A549 (cell line): ENCODE measurements at regions not wholly inside any gene's neighbourhood (a gene's known extent, or its start where the extent isn't known, plus 50 kb on each side); places are given as distances from the start of the nearest gene placed in this dataset.

Experiments used
- ATAC-seq, 2 experiments: fragments of 200-7000 bp in 1 of 2; fragments of >200 bp in 1 of 2; cut with Nextera tagmentation in 1 of 2; cut with Tn5 transposase in 1 of 2; 3 replicates each; pipeline versions ENCODE4 v1.8.0 to v1.9.1; 2018 to 2020; ENCODE audit warnings: mild to moderate bottlenecking in 1 of 2, moderate library complexity in 1 of 2
- CTCF ChIA-PET: fragments of 300-600 bp; sonication (Branson Sonifier 250); formaldehyde crosslinking; extraction: SDS; loops from one replicate; lab custom pipeline; 2021; ENCODE audit warnings: antibody characterized with exemption, inconsistent platforms; lab: Yijun Ruan, JAX
- POLR2A ChIA-PET: fragments of 350-600 bp; formaldehyde crosslinking; extraction: SDS; loops from one replicate; lab custom pipeline; 2021; ENCODE audit warnings: antibody characterized with exemption, inconsistent platforms; lab: Yijun Ruan, JAX
- DNase-seq, 2 experiments: peaks; one replicate each; pipeline versions ENCODE4 v3.0.0 to v3.0.0-alpha.2; 2011 to 2016; ENCODE audit warnings: low read depth in 1 of 2, low spot score in 1 of 2
- FAIRE-seq: peaks from 2 replicates; lab custom pipeline; 2011; peaks lifted over from hg19 to GRCh38; lab: Jason Lieb, UNC
- H3K27ac ChIP-seq, 2 experiments: fragments of >200 bp; sonication (Bioruptor Twin); formaldehyde crosslinking; 3 replicates each; pipeline ENCODE4 v1.5.1; 2016 to 2017
- H3K4me1 ChIP-seq: fragments of >200 bp; sonication (Bioruptor Twin); formaldehyde crosslinking; 3 replicates; pipeline ENCODE4 v1.6.1; 2016
- H3K4me2 ChIP-seq: fragments of >200 bp; sonication (Bioruptor Twin); formaldehyde crosslinking; 3 replicates; pipeline ENCODE4 v1.6.1; 2016
- H3K4me3 ChIP-seq: fragments of >200 bp; sonication (Bioruptor Twin); formaldehyde crosslinking; 3 replicates; pipeline ENCODE4 v1.5.1; 2016
- H3K9me3 ChIP-seq: fragments of >200 bp; sonication (Bioruptor Twin); formaldehyde crosslinking; 3 replicates; pipeline ENCODE4 v1.6.1; 2016
- CBX2 ChIP-seq: fragments of 200-600 bp; sonication (generic); IDR thresholded peaks from 2 replicates; pipeline ENCODE4 v1.6.1; 2016; ENCODE audit warnings: low read depth, mild to moderate bottlenecking, borderline replicate concordance
- CEBPB ChIP-seq, 2 experiments: fragments of >200 bp in 1 of 2; sonication (Bioruptor Twin) in 1 of 2; formaldehyde crosslinking in 1 of 2; IDR thresholded peaks; 2 replicates each; pipeline ENCODE4 v1.6.1; 2012 to 2016
- CHD2 ChIP-seq: fragments of 150-350 bp; IDR thresholded peaks from 2 replicates; pipeline ENCODE4 v1.6.1; 2014; ENCODE audit warnings: low read length; ENCODE audit not compliant: partially characterized antibody
- EHF ChIP-seq: fragments of 250-450 bp; sonication (Bioruptor Pico); IDR thresholded peaks from 2 replicates; pipeline ENCODE4 v1.5.0; 2020; ENCODE audit warnings: mild to moderate bottlenecking
- ELK1 ChIP-seq: fragments of 150-350 bp; IDR thresholded peaks from 2 replicates; pipeline ENCODE4 v1.6.1; 2014; ENCODE audit warnings: low read depth, mild to moderate bottlenecking, low read length
- FOSB ChIP-seq: fragments of 250-450 bp; sonication (Bioruptor Pico); IDR thresholded peaks from 2 replicates; pipeline ENCODE4 v1.5.0; 2020; ENCODE audit warnings: mild to moderate bottlenecking, moderate library complexity
- FOXS1 ChIP-seq: fragments of 250-450 bp; sonication (Bioruptor Pico); IDR thresholded peaks from 2 replicates; pipeline ENCODE4 v1.5.0; 2020; ENCODE audit warnings: mild to moderate bottlenecking, moderate library complexity
- GATA3 ChIP-seq: IDR thresholded peaks from 2 replicates; pipeline ENCODE4 v1.6.1; 2012; ENCODE audit warnings: borderline replicate concordance
- HEYL ChIP-seq: fragments of 250-450 bp; sonication (Bioruptor Pico); IDR thresholded peaks from 2 replicates; pipeline ENCODE4 v1.8.0; 2021; ENCODE audit warnings: mild to moderate bottlenecking, moderate library complexity
- HMGXB4 ChIP-seq: fragments of 250-450 bp; sonication (Bioruptor Pico); IDR thresholded peaks from 2 replicates; pipeline ENCODE4 v1.5.0; 2021; ENCODE audit warnings: mild to moderate bottlenecking, moderate library complexity, borderline replicate concordance
- HOXA7 ChIP-seq: fragments of 250-450 bp; sonication (Bioruptor Pico); IDR thresholded peaks from 2 replicates; pipeline ENCODE4 v1.5.0; 2020; ENCODE audit warnings: mild to moderate bottlenecking, moderate library complexity
- HOXB5 ChIP-seq: fragments of 250-450 bp; sonication (Bioruptor Pico); IDR thresholded peaks from 2 replicates; pipeline ENCODE4 v1.5.0; 2020; ENCODE audit warnings: mild to moderate bottlenecking, moderate library complexity
- JUN ChIP-seq, 2 experiments: fragments of >200 bp; sonication (Bioruptor Twin); formaldehyde crosslinking; IDR thresholded peaks; 2 replicates in 1 of 2; 3 replicates in 1 of 2; pipeline ENCODE4 v1.6.1; 2016 to 2017
- JUNB ChIP-seq: fragments of >200 bp; sonication (Bioruptor Twin); formaldehyde crosslinking; IDR thresholded peaks from 2 replicates; pipeline ENCODE4 v1.6.1; 2016
- KDM1A ChIP-seq: fragments of 200-600 bp; sonication (generic); IDR thresholded peaks from 2 replicates; pipeline ENCODE4 v1.6.1; 2016; ENCODE audit warnings: low read depth, mild to moderate bottlenecking
- MAFK ChIP-seq: fragments of 450-650 bp; IDR thresholded peaks from 2 replicates; pipeline ENCODE4 v1.6.1; 2014; ENCODE audit not compliant: partially characterized antibody
- MAX ChIP-seq: IDR thresholded peaks from 2 replicates; pipeline ENCODE4 v1.6.1; 2012
- PHF8 ChIP-seq: fragments of 200-600 bp; sonication (generic); IDR thresholded peaks from 2 replicates; pipeline ENCODE4 v1.6.1; 2016; ENCODE audit warnings: low read depth, mild to moderate bottlenecking, antibody characterized with exemption, moderate library complexity, borderline replicate concordance
- POLR2A ChIP-seq: IDR thresholded peaks from 2 replicates; pipeline ENCODE4 v1.6.1; 2012; ENCODE audit warnings: mild to moderate bottlenecking, low read length
- RARB ChIP-seq: fragments of 250-450 bp; sonication (Bioruptor Pico); IDR thresholded peaks from 2 replicates; pipeline ENCODE4 v1.8.0; 2021; ENCODE audit warnings: mild to moderate bottlenecking, moderate library complexity
- RFX5 ChIP-seq: fragments of 450-650 bp; IDR thresholded peaks from 2 replicates; pipeline ENCODE4 v1.7.1; 2014; ENCODE audit warnings: antibody characterized with exemption, mild to moderate bottlenecking, moderate library complexity
- RNF2 ChIP-seq: fragments of 200-600 bp; sonication (generic); IDR thresholded peaks from 2 replicates; pipeline ENCODE4 v1.6.1; 2016; ENCODE audit warnings: low read depth, mild to moderate bottlenecking, antibody characterized with exemption, moderate library complexity, borderline replicate concordance
- USF2 ChIP-seq: fragments of 450-650 bp; IDR thresholded peaks from 2 replicates; pipeline ENCODE4 v1.6.1; 2014; ENCODE audit warnings: antibody characterized with exemption
- ZC3H11A ChIP-seq: fragments of 450-650 bp; IDR thresholded peaks from 2 replicates; pipeline ENCODE4 v1.6.1; 2014; ENCODE audit warnings: antibody characterized with exemption, mild to moderate bottlenecking
- ZFP36 ChIP-seq: fragments of 450-650 bp; IDR thresholded peaks from 2 replicates; pipeline ENCODE4 v1.6.1; 2014; ENCODE audit warnings: borderline replicate concordance; ENCODE audit not compliant: partially characterized antibody
- WGBS: methylation state at CpG from one replicate; pipeline ENCODE4 v1.1.6; 2017; ENCODE audit errors: missing lambda C conversion rate; 5-methylcytosine and 5-hydroxymethylcytosine counted together

GRCh38 chr12:90021795-90022440 is 313.3 kb upstream of the ATP2B1 start (continued):
- no peak for TF ChIP-seq USF2
- no peak for TF ChIP-seq JUN (IDR thresholded peaks at IDR 0.05)
- TF ChIP-seq ELK1: no peak
- TF ChIP-seq CBX2: no peak

GRCh38 chr12:90020881-90021280 is 312.2 kb upstream of the ATP2B1 start:
- H3K27ac ChIP-seq: no peak overlapping the region
- no peak for ATAC-seq
- DNase-seq: no peak
- POLR2A ChIA-PET: no interaction called here
- no peak for FAIRE-seq
- no peak overlapping the region for H3K4me3 ChIP-seq
- no peaks in the 10 kb centered on the region for H3K9me3 ChIP-seq
- TF ChIP-seq JUN (IDR thresholded peaks at IDR 0.05) (no peak), HEYL (CRISPR knock-in tag) (no peak), CHD2 (no peak), RARB (CRISPR knock-in tag) (no peak), CBX2 (no peak)
- CTCF ChIA-PET: interaction anchor here (1.3 kb wide), 1 partner anchor 82 kb away, joined by 3 read pairs; no protein-coding TSS in a partner anchor
- no peak overlapping the region for H3K4me2 ChIP-seq
- 56% methylated on average over 6 of the region's 6 CpGs for WGBS
- H3K4me1 ChIP-seq: peaks cover 12% of the 10 kb centered on the region

- TF ChIP-seq ELK1 (no peak), HOXA7 (CRISPR knock-in tag) (no peak), PHF8 (no peak), CBX2 (no peak), HOXB5 (CRISPR knock-in tag) (no peak), FOSB (CRISPR knock-in tag) (no peak), MAX (no peak), HMGXB4 (no peak), RFX5 (no peak), GATA3 (no peak), FOXS1 (CRISPR knock-in tag) (no peak)
- H3K9me3 ChIP-seq: no peaks in the 10 kb centered on the region
- ATAC-seq: no peak
- 64% methylated on average over 2 of the region's 2 CpGs for WGBS
- peaks cover 12% of the 10 kb centered on the region for H3K4me1 ChIP-seq
- FAIRE-seq: peak; percentile 13
- H3K4me2 ChIP-seq: no peak overlapping the region
- no peak for DNase-seq
- H3K27ac ChIP-seq: no peak overlapping the region
- CTCF ChIA-PET: interaction anchor here (1.3 kb wide), 1 partner anchor 82 kb away, joined by 3 read pairs; no protein-coding TSS in a partner anchor
- POLR2A ChIA-PET: no interaction called here
- no peak overlapping the region for H3K4me3 ChIP-seq
Measured at GRCh38 chr12:90020436-90020835, 311.8 kb upstream of the ATP2B1 start.

- Histone ChIP-seq H3K4me3 (no peak overlapping the region), H3K4me2 (no peak overlapping the region), H3K4me1 (peaks cover 12% of the 10 kb centered on the region), H3K9me3 (no peaks in the 10 kb centered on the region), H3K27ac (no peak overlapping the region)
- FAIRE-seq: no peak
- ATAC-seq: no peak
- no peak for DNase-seq
- TF ChIP-seq ZC3H11A (no peak), JUNB (no peak), CBX2 (no peak), RFX5 (no peak), HOXA7 (CRISPR knock-in tag) (no peak), MAFK (no peak), CEBPB (IDR thresholded peaks at IDR 0.05) (no peak), EHF (no peak), ZFP36 (no peak), KDM1A (no peak), POLR2A (no peak), RARB (CRISPR knock-in tag) (no peak), RNF2 (no peak)
- WGBS: 72% methylated on average over 1 of the region's 1 CpG
- CTCF ChIA-PET: interaction anchor here (1.3 kb wide), 1 partner anchor 83 kb away, joined by 3 read pairs; no protein-coding TSS in a partner anchor
- POLR2A ChIA-PET: no interaction called here
Measured at GRCh38 chr12:90020014-90020413, 311.4 kb upstream of the ATP2B1 start.
